Keratinocyte (primary cell): ENCODE measurements at regions not wholly inside any gene's neighbourhood (a gene's known extent, or its start where the extent isn't known, plus 50 kb on each side); places are given as distances from the start of the nearest gene placed in this dataset.

Experiments
- EZH2 ChIP-seq: IDR thresholded peaks from one replicate; pipeline ENCODE4 v1.6.1; 2012; ENCODE audit warnings: inconsistent platforms, mild to moderate bottlenecking, low read length, moderate library complexity
- TF ChIP-seq, protein P1 (sequence below), 3 experiments: IDR thresholded peaks in 1 of 3; conservative IDR thresholded peaks in 1 of 3; optimal IDR thresholded peaks in 1 of 3; 2 replicates in 2 of 3; 3 replicates in 1 of 3; pipeline versions ENCODE3 to v1.5.1; 2011; ENCODE audit warnings: low read length in 3 of 3, mild to moderate bottlenecking in 3 of 3, moderate library complexity in 2 of 3, control low read depth in 1 of 3, inconsistent platforms in 1 of 3; ENCODE audit not compliant: insufficient read depth in 2 of 3; ENCODE audit errors: extremely low read depth in 1 of 3

DNA sequence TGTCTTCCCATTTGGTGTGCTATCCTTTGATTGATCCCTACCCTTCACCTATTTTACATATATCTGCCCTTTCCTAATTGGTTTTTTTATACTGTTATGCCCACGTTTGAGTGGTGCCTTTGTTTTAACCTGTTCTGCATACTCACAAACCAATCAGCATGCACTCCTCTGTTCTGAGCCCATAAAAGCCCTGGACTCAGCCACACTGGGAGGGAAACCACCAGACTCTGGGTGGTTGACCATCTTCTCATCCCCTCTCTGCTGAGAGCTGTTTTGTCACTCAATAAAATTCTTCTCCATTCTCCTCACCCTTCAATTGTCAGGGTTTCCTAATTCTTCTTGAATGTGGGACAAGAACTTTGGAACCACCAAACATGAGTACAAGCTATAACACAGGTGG, 989.8 kb downstream of the ADGRL2 start:
- TF ChIP-seq, protein P1, sequence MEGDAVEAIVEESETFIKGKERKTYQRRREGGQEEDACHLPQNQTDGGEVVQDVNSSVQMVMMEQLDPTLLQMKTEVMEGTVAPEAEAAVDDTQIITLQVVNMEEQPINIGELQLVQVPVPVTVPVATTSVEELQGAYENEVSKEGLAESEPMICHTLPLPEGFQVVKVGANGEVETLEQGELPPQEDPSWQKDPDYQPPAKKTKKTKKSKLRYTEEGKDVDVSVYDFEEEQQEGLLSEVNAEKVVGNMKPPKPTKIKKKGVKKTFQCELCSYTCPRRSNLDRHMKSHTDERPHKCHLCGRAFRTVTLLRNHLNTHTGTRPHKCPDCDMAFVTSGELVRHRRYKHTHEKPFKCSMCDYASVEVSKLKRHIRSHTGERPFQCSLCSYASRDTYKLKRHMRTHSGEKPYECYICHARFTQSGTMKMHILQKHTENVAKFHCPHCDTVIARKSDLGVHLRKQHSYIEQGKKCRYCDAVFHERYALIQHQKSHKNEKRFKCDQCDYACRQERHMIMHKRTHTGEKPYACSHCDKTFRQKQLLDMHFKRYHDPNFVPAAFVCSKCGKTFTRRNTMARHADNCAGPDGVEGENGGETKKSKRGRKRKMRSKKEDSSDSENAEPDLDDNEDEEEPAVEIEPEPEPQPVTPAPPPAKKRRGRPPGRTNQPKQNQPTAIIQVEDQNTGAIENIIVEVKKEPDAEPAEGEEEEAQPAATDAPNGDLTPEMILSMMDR (optimal IDR thresholded peaks at IDR 0.05 in 1 of 3, IDR thresholded peaks at IDR 0.05 in 1 of 3, conservative IDR thresholded peaks at IDR 0.05 in 1 of 3; ENCODE audit: extremely low read depth in 1 of 3, insufficient read depth in 2 of 3, low read length in 3 of 3) = no peak
- TF ChIP-seq EZH2 = no peak
